ENCODE measurements at regions not wholly inside any gene's neighbourhood (a gene's known extent, or its start where the extent isn't known, plus 50 kb on each side); places are given as distances from the start of the nearest gene placed in this dataset.

GRCh38 chr9:92187390-92187789 lies 72.2 kb upstream of the SPTLC1 start (continued):
- TF ChIP-seq PATZ1 (CRISPR knock-in tag; IDR thresholded peaks at IDR 0.05; ENCODE audit: borderline replicate concordance) (no peak), ESRRG (CRISPR knock-in tag; IDR thresholded peaks at IDR 0.05) (no peak), CSDC2 (CRISPR knock-in tag; IDR thresholded peaks at IDR 0.05) (no peak), TOX (CRISPR knock-in tag; IDR thresholded peaks at IDR 0.05; ENCODE audit: borderline replicate concordance) (no peak), OSR1 (CRISPR knock-in tag; IDR thresholded peaks at IDR 0.05) (no peak)

GRCh38 chr9:92186631-92187030 lies 71.4 kb upstream of the SPTLC1 start:
- no peak for ATAC-seq
- TF ChIP-seq OSR1 (CRISPR knock-in tag; IDR thresholded peaks at IDR 0.05) (no peak), CSRNP3 (CRISPR knock-in tag; IDR thresholded peaks at IDR 0.05) (no peak)

- ATAC-seq: no peak
- TF ChIP-seq PPARA (CRISPR knock-in tag; IDR thresholded peaks at IDR 0.05; ENCODE audit: borderline replicate concordance) (no peak), CSRNP3 (CRISPR knock-in tag; IDR thresholded peaks at IDR 0.05) (no peak), CREB5 (CRISPR knock-in tag; IDR thresholded peaks at IDR 0.05; ENCODE audit: low read depth) (no peak)
Measured at GRCh38 chr9:92185681-92186080, 70.5 kb upstream of the SPTLC1 start.

- no peak for TF ChIP-seq ZNF565 (CRISPR knock-in tag; conservative IDR thresholded peaks at IDR 0.05; ENCODE audit: low read depth)
- TF ChIP-seq ZNF70 (CRISPR knock-in tag; IDR thresholded peaks at IDR 0.05): no peak
- TF ChIP-seq GLIS3 (CRISPR knock-in tag; IDR thresholded peaks at IDR 0.05): no peak
- TF ChIP-seq PATZ1 (CRISPR knock-in tag; IDR thresholded peaks at IDR 0.05; ENCODE audit: borderline replicate concordance): no peak
- TF ChIP-seq TCF4 (CRISPR knock-in tag; IDR thresholded peaks at IDR 0.05; ENCODE audit: borderline replicate concordance): no peak
- no peak for ATAC-seq
Measured at GRCh38 chr9:92185096-92185495, 69.9 kb upstream of the SPTLC1 start.

- no peak for ATAC-seq
- TF ChIP-seq CSRNP3 (CRISPR knock-in tag; IDR thresholded peaks at IDR 0.05) (no peak), CSDC2 (CRISPR knock-in tag; IDR thresholded peaks at IDR 0.05) (no peak), ARNTL (CRISPR knock-in tag; IDR thresholded peaks at IDR 0.05; ENCODE audit: borderline replicate concordance, low read depth) (no peak), GLIS3 (CRISPR knock-in tag; IDR thresholded peaks at IDR 0.05) (no peak), ZFP30 (CRISPR knock-in tag; IDR thresholded peaks at IDR 0.05) (no peak), CREB5 (CRISPR knock-in tag; IDR thresholded peaks at IDR 0.05; ENCODE audit: low read depth) (no peak), ESRRG (CRISPR knock-in tag; IDR thresholded peaks at IDR 0.05) (no peak), SNAI2 (CRISPR knock-in tag; IDR thresholded peaks at IDR 0.05) (no peak), TCF4 (CRISPR knock-in tag; IDR thresholded peaks at IDR 0.05; ENCODE audit: borderline replicate concordance) (no peak), TSHZ2 (CRISPR knock-in tag; IDR thresholded peaks at IDR 0.05) (no peak), POU6F1 (CRISPR knock-in tag; IDR thresholded peaks at IDR 0.05; ENCODE audit: borderline replicate concordance, low read depth) (no peak)
Measured at GRCh38 chr9:92184041-92184564, 68.9 kb upstream of the SPTLC1 start.

Measured in SK-N-SH treated with all-trans-retinoic acid at 6 μM for 48 hours (cell line).